22Rv1 (cell line): ENCODE measurements at regions not wholly inside any gene's neighbourhood (a gene's known extent, or its start where the extent isn't known, plus 50 kb on each side); places are given as distances from the start of the nearest gene placed in this dataset.

Source experiments
- ZFX ChIP-seq: fragments of 450-650 bp; IDR thresholded peaks from 2 replicates; pipeline ENCODE4 v1.6.1; 2017; ENCODE audit warnings: antibody characterized with exemption, borderline replicate concordance
- TF ChIP-seq, protein P1 (sequence below): fragments of 450-650 bp; IDR thresholded peaks from 2 replicates; pipeline ENCODE4 v1.5.1; 2017; ENCODE audit warnings: mild to moderate bottlenecking

DNA sequence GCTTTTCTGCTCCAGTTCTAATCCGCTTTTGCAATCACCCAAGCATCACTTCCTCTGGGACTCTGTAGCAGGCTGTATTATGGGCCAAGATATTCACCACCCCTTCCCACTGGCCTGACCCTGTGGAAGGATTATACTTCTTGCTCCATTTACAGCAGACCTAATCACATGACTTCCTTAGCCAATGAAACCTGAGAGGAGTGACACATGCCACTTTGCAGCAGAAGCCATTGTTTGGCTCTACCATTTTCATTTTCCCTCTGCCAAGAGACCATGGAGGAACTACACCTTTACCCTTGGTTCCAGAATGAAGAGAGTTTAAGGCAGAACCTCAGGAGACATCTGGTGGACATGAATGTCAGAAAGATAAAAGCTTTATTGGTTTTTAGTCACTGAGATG lies 134.9 kb upstream of the HSD17B12 start:
- TF ChIP-seq, protein P1, sequence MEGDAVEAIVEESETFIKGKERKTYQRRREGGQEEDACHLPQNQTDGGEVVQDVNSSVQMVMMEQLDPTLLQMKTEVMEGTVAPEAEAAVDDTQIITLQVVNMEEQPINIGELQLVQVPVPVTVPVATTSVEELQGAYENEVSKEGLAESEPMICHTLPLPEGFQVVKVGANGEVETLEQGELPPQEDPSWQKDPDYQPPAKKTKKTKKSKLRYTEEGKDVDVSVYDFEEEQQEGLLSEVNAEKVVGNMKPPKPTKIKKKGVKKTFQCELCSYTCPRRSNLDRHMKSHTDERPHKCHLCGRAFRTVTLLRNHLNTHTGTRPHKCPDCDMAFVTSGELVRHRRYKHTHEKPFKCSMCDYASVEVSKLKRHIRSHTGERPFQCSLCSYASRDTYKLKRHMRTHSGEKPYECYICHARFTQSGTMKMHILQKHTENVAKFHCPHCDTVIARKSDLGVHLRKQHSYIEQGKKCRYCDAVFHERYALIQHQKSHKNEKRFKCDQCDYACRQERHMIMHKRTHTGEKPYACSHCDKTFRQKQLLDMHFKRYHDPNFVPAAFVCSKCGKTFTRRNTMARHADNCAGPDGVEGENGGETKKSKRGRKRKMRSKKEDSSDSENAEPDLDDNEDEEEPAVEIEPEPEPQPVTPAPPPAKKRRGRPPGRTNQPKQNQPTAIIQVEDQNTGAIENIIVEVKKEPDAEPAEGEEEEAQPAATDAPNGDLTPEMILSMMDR, result no peak
- no peak for TF ChIP-seq ZFX
